T-helper 1 cell treated with Interleukin-12 subunit alpha and Interleukin-12 subunit beta and Interleukin-4 antibody, amounts not matched to agents 30 ng/mL and 1 ng/mL, for 36 hours (primary cell): ENCODE measurements at regions not wholly inside any gene's neighbourhood (a gene's known extent, or its start where the extent isn't known, plus 50 kb on each side); places are given as distances from the start of the nearest gene placed in this dataset.

Source experiments
- intact Hi-C: fragments of 100-400 bp; cut with micrococcal nuclease; formaldehyde crosslinking; loops from one replicate; pipeline ENCODE4 v1.15.1; 2024

GRCh38 chr11:43602670-43603069 lies 77.9 kb upstream of the HSD17B12 start:
- intact Hi-C loops = no loop called here

GRCh38 chr11:43614214-43614613 lies 66.3 kb upstream of the HSD17B12 start:
- intact Hi-C loops = no loop called here

GRCh38 chr11:43619863-43620505 lies 60.6 kb upstream of the HSD17B12 start:
- intact Hi-C loops = no loop called here

GRCh38 chr11:43626798-43627197 lies 53.7 kb upstream of the HSD17B12 start:
- intact Hi-C loops = no loop called here
